Mammary epithelial cell (primary cell): ENCODE measurements at regions not wholly inside any gene's neighbourhood (a gene's known extent, or its start where the extent isn't known, plus 50 kb on each side); places are given as distances from the start of the nearest gene placed in this dataset.

ENCODE experiments used
- EZH2 ChIP-seq: IDR thresholded peaks from 2 replicates; pipeline ENCODE4 v1.6.1; 2012; ENCODE audit warnings: low read length, inconsistent platforms, borderline replicate concordance
- TF ChIP-seq, protein P1 (sequence below), 2 donors: IDR thresholded peaks in 1 of 2; conservative IDR thresholded peaks in 1 of 2; 2 replicates each; pipeline ENCODE4 v1.5.1; 2011 to 2012; ENCODE audit warnings: inconsistent platforms in 2 of 2, low read length in 2 of 2, mild to moderate bottlenecking in 2 of 2, control low read depth in 1 of 2, low read depth in 1 of 2; ENCODE audit not compliant: insufficient read depth in 1 of 2; ENCODE audit errors: extremely low read depth in 1 of 2

DNA sequence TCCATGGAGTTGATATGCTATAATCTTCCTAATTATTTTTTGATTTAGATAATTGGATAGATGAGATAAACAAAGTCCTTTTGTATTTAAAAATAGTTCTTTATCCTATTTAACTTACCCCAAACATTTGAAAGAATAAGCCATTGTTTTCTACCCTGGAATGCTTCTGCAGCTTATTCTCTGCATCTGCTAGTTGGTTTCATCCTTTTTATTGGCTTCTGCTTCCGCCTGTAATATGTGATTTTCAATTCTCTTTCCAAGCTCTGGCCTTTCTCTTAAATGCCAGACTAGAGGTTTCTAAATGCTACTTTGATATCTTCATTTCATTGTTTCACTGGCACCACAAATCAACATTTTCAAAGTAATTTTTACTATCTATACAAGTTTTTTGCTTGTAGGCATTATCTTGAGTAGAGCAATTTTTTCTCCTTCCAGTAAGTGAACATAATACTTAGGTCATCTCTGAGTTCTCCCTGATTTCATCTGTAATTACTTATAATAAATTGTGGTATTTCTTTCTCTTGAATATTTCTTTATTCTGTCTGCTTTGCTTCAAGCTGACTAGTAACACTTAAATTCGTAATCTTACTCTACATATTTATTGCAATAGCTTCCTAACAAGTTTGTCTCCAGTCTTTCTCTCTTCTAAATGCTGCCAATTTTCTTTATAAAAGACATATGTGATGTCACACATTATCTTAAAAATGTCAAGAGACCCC, 958.4 kb downstream of the SLC6A15 start:
- TF ChIP-seq EZH2, result no peak
- TF ChIP-seq, protein P1, sequence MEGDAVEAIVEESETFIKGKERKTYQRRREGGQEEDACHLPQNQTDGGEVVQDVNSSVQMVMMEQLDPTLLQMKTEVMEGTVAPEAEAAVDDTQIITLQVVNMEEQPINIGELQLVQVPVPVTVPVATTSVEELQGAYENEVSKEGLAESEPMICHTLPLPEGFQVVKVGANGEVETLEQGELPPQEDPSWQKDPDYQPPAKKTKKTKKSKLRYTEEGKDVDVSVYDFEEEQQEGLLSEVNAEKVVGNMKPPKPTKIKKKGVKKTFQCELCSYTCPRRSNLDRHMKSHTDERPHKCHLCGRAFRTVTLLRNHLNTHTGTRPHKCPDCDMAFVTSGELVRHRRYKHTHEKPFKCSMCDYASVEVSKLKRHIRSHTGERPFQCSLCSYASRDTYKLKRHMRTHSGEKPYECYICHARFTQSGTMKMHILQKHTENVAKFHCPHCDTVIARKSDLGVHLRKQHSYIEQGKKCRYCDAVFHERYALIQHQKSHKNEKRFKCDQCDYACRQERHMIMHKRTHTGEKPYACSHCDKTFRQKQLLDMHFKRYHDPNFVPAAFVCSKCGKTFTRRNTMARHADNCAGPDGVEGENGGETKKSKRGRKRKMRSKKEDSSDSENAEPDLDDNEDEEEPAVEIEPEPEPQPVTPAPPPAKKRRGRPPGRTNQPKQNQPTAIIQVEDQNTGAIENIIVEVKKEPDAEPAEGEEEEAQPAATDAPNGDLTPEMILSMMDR (conservative IDR thresholded peaks at IDR 0.05 in 1 of 2, IDR thresholded peaks at IDR 0.05 in 1 of 2; ENCODE audit: extremely low read depth in 1 of 2, insufficient read depth in 1 of 2, low read depth in 1 of 2, low read length in 2 of 2), result no peak
